ENCODE measurements at regions not wholly inside any gene's neighbourhood (a gene's known extent, or its start where the extent isn't known, plus 50 kb on each side); places are given as distances from the start of the nearest gene placed in this dataset.

DNA sequence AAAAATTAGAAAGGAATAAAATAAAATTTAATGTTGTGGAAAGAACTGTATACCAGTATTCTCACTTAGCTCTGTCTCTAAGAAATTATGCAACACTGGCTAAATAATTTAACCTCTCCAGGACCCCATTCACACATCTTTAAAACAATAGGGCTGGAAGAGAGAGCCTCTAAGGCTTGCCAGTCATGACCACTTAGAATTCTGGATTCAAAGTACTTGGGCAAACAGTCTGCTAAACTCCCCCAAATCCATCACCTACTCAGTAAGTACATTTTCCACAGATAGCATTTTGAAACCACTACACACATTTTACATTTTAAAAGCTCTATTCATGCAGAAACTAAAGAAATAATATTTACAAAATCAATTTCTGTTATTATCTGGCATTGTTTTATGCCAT is 291.7 kb downstream of the TMEM167A start:
- Histone ChIP-seq H3K9me3 (no peaks in the 10 kb centered on the region), H3K36me3 (no peaks in the 10 kb centered on the region), H3K27me3 (peaks cover 2% of the 10 kb centered on the region; the same call in 1 of the 2 replicates), H3K4me3 (no peak overlapping the region)
- no peak for DNase-seq

DNA sequence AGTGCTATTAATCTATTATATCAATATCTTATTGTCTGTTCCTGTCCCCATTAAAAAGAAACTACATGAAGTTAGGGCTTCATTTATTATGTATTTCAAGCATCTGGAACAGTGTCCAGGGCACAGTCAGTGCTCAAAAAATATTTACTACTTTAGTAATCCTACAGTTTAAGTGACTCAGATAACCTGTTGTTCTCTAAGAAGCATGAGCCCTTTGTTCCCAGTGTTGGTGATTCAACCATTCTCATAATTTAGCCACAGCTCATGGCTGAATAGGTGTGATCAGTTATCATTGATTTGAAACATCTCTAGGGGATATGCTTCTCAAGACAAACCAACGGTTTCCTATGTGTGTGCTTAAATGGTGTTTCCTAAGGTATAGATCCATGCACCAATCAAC is 292.7 kb downstream of the TMEM167A start:
- Histone ChIP-seq H3K4me3 (no peak overlapping the region), H3K36me3 (no peaks in the 10 kb centered on the region), H3K9me3 (no peaks in the 10 kb centered on the region), H3K27me3 (peaks cover 2% of the 10 kb centered on the region; the same call in 1 of the 2 replicates)
- DNase-seq = no peak

DNA sequence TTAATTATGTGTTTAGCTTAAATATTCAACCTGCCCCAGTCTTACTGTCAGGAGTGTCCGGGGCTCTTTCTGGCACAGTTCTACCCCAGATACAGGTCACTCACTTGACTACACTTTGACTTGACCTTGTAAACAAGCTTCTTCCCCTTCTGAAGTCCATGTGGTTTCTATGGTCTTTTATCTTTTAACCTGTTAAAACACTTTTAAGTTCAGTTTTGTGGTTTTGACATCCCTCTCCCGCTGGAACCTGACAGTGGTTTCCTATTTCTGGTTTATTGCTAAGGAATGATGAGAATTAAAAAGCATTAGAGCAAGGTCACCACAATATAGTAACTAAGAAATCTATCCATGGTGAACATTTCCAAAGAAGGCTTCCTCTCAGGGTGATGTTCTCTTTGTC is 300.1 kb downstream of the TMEM167A start:
- peaks cover 2% of the 10 kb centered on the region; the same call in 1 of the 2 replicates for H3K27me3 ChIP-seq
- DNase-seq = no peak
- no peaks in the 10 kb centered on the region for H3K9me3 ChIP-seq
- H3K36me3 ChIP-seq = no peaks in the 10 kb centered on the region
- H3K4me3 ChIP-seq = no peak overlapping the region

DNA sequence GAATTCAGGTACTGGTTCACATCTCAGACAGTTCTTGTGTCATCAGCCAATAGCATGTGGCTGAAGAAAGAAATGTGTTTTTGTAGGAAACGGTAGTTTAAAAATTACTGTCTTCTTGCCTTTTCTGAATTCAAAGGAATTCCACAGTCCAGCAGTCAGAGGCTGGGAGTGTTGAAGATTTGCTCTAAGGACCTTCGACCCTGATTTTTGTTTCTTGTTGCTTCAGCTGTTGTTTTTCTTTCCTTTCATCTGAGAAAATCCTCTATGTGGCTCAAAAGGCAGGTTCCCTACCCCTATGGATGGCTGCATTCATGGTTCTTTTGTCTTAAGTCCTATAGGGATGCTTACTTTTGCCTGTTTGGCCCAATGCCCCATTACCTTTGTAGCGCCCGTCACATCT is 304.9 kb downstream of the TMEM167A start:
- H3K36me3 ChIP-seq = no peaks in the 10 kb centered on the region
- no peak for DNase-seq
- no peaks in the 10 kb centered on the region; the same call in 1 of the 2 replicates for H3K9me3 ChIP-seq
- no peak overlapping the region for H3K4me3 ChIP-seq
- H3K27me3 ChIP-seq = no peaks in the 10 kb centered on the region

DNA sequence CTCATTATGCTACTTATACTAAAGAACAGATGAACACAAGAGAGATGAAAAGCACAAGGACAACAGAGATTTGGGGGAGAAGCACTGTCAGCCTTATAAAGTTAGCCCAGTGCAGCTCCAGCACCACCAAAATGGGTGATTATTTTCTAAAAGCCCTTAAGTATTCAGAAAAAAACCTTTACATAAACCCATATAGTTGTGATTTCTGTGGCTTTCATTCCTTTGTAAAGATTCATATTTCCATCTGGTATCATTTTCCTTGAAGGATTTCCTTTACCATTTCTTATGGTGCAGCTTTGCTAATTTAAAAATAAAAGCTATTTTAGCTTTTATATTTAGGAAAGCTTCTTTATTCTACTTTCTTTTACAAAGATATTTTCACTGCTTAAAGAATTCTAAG is 311.0 kb downstream of the TMEM167A start:
- no peak overlapping the region for H3K4me3 ChIP-seq
- H3K36me3 ChIP-seq = no peaks in the 10 kb centered on the region
- no peaks in the 10 kb centered on the region for H3K27me3 ChIP-seq
- H3K9me3 ChIP-seq = no peaks in the 10 kb centered on the region; the same call in 1 of the 2 replicates
- DNase-seq = no peak

DNA sequence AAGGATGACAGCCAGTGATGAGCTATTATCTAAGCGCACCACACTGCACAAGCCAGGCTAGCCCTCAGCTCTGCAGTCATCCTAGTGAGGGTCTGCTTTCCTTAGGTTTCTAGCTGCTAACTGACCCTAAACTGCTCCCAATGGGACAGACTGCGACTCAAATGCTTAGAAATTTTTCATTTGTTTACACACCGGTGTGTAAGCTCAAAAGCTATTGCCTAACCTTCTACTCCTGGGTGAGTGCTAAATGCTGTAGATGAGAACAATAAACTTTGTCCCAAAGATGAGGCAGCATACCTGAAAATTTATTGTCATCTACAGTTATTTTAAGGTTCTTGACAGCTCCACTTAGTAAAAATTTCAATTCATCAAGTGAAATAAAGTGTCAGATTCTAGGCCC is 311.4 kb downstream of the TMEM167A start:
- Histone ChIP-seq H3K9me3 (no peaks in the 10 kb centered on the region; the same call in 1 of the 2 replicates), H3K4me3 (no peak overlapping the region), H3K36me3 (no peaks in the 10 kb centered on the region), H3K27me3 (no peaks in the 10 kb centered on the region)
- DNase-seq = no peak

DNA sequence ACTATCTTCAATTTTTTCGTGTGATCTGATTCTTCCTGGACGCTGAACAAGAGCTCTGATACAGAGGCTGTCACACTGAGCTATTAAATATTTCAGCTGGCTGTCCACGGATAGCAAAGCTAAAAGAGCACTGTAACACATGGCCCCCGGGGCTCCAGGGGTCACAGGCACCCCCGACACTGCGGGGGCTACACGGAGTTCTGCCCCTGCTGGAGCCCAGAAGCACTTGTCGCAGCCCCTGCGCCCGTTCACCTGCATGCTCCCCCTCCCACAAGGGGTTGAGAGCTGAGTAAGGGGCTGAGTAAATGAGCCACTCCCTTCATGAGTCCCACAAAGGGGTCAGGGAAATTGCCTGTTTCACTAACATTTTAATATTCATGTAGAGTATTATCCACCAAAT is 316.3 kb downstream of the TMEM167A start:
- no peaks in the 10 kb centered on the region for H3K9me3 ChIP-seq
- no peaks in the 10 kb centered on the region for H3K27me3 ChIP-seq
- H3K4me3 ChIP-seq = no peak overlapping the region
- DNase-seq = no peak
- no peaks in the 10 kb centered on the region for H3K36me3 ChIP-seq

DNA sequence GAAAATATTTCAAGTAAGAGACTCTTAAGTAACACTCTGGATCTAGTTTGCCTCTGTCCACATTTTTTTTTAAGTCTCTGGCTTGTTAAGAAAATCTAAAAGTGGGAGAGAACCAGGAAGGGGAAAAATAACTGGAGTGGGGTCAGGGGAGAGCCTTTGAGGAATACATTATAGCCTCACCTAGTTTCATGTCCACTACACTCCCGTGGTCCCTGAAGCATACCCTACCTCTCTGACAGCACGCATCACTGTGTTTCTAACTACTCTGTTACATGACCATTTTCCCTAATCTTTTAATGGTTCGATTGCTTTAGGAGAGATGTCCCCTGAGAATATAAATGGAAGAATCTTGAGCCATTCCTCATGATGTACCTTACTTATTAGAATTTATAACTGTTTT is 318.3 kb downstream of the TMEM167A start:
- H3K36me3 ChIP-seq = no peaks in the 10 kb centered on the region

DNA sequence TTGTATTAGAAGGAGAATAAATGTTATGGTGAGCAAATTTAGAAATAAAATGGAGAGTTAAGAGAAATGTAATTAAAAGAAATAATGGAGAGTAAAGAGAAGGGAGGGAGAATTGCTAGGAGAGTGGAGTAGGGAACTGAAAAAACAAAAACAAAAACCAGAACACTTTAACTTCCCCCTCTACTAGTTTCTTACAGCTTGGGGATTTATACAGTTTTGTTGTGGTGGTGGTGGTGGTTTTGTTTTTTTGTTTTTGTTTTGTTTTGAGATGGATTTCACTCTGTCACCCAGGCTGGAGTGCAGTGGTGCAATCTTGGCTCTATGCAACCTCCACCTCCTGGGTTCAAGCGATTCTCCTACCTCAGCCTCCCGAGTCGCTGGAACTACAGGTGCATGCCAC is 322.4 kb downstream of the TMEM167A start:
- H3K27me3 ChIP-seq = no peaks in the 10 kb centered on the region; the same call in 1 of the 2 replicates
- no peak for DNase-seq
- no peaks in the 10 kb centered on the region for H3K36me3 ChIP-seq
- no peaks in the 10 kb centered on the region; the same call in 1 of the 2 replicates for H3K9me3 ChIP-seq
- no peak overlapping the region for H3K4me3 ChIP-seq

More for the DNA sequence above, 318.3 kb downstream of the TMEM167A start:
- Histone ChIP-seq H3K27me3 (no peaks in the 10 kb centered on the region; the same call in 1 of the 2 replicates), H3K9me3 (no peaks in the 10 kb centered on the region), H3K4me3 (no peak overlapping the region)
- no peak for DNase-seq

DNA sequence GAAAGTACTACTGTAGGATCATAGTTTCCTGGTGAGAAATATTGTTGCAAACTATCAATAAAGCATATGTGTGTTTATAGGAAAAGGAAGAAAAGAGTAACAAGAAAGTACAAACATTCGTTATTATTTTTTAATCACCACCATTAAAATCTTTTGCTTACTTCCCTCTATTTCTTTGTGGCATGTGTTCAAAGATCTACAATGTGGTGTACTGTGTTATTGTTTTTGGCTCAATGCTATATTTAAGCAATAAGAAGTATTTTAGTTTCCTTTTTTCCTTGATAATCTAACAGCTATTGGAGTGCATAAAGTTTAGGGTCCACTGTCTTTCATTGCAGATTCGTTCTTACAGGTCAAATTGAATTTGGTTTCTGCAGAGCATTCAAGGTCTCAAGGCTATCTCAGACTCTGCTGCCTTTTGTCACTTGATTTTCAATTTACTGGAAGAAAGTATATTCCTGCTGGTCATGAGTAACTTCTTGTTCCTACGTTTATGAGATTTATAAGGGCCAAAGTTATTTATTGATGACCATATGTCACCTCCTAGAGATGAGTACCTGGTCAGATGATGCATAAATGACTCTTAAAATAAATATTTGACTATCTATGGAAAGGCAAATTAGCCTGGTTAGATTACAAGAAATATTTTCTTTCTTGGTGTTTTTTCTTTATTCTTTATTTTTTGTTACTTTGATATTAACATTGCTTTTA is 323.0 kb downstream of the TMEM167A start:
- DNase-seq = no peak
- Histone ChIP-seq H3K27me3 (no peaks in the 10 kb centered on the region; the same call in 1 of the 2 replicates), H3K9me3 (no peaks in the 10 kb centered on the region; the same call in 1 of the 2 replicates), H3K36me3 (no peaks in the 10 kb centered on the region), H3K4me3 (no peak overlapping the region)

DNA sequence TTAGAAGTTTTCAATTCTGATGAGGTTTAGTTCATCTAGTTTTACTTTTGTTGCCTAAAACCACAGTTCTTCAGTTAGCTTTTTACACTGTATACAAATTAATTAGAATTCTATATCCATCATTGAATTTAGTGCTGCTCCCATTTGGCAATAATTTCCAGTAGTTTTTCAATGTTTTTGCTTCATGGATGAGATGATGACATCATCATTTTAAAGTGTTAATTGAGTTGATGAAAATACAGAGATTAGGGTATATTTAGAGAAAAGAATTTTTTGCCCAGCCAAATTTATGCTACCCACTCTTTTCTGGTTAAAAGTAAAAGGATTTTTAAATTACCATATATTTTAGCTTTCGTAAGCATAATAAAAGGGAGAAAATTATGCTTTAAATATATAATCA is 323.8 kb downstream of the TMEM167A start:
- Histone ChIP-seq H3K9me3 (no peaks in the 10 kb centered on the region; the same call in 1 of the 2 replicates), H3K27me3 (no peaks in the 10 kb centered on the region; the same call in 1 of the 2 replicates), H3K36me3 (no peaks in the 10 kb centered on the region), H3K4me3 (no peak overlapping the region)
- DNase-seq = no peak

DNA sequence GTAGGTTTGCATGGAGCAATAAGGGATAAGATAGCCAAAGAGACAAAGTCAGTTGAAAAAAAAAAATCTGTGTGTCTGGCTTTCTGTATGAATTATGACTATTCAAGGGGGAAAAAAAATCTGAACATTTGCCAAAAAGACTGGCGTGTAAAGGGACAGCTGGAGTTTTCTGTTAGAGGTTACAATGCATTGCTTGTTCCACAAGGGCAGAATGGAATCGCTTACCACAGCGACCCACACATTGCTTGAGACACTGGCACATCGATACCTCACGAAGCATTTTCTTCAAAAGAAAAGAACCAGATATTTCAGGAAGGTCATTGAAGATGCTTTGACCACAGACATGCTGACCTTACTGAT is 327.8 kb downstream of the TMEM167A start:
- Histone ChIP-seq H3K27me3 (no peaks in the 10 kb centered on the region; the same call in 1 of the 2 replicates), H3K36me3 (no peaks in the 10 kb centered on the region), H3K9me3 (no peaks in the 10 kb centered on the region; the same call in 1 of the 2 replicates), H3K4me3 (no peak overlapping the region)
- no peak for DNase-seq

DNA sequence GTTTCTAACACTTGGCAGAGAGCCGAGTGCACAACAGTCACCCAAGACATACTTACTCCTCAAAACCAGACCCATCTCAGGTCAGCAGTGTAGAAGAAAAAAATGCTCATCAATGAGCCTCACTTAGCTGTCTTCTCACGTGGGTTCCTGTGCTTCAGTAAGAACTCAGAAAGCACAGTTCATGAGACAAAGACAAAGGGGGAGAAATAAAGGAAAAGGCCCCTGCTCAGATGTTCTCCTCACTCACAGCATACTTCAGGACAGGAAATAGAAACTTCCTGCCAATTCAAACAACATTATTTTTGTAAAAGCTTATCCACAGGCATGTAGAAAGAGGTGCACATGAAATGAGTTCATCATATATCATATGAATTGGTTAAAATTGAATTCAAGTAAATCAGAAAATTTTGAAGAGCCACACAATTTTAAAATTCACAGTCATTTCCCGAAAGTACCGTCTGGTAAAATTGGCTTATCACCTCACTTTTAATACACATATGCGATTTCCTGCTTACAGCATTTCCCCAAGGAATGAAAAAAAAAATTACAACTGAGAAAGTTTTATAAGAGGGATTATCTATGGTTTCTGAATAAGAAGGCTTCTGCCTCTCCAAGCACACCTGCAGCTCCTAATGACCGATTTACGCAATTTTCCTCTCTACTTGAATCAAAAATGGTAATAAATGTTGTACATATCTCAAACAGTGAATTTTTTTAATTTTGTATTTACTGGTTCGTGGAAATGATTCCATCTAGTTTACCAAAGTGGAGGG is 328.3 kb downstream of the TMEM167A start:
- Histone ChIP-seq H3K4me3 (no peak overlapping the region), H3K27me3 (no peaks in the 10 kb centered on the region), H3K9me3 (no peaks in the 10 kb centered on the region; the same call in 1 of the 2 replicates), H3K36me3 (no peaks in the 10 kb centered on the region)
- no peak for DNase-seq

DNA sequence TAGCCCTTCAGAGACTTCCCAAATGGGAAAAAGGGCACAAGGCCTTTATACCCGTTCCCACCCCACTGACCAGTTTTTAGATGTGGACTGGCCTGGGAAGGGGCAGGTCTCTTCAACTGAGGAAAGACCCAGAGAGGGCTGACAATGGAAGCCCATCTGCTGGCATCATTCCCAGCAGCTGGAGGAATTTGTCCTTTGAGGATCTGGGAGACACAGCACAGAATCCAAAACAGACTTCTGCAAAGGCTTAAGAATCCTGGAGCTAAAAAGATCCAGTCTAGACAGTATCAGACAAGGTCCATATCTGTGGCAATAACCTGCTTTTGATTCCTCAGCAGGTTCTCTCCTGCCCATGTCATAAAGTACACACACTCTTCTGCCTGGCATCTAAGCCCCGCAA is 329.2 kb downstream of the TMEM167A start:
- Histone ChIP-seq H3K27me3 (no peaks in the 10 kb centered on the region), H3K9me3 (no peaks in the 10 kb centered on the region; the same call in 1 of the 2 replicates), H3K4me3 (no peak overlapping the region), H3K36me3 (no peaks in the 10 kb centered on the region)
- no peak for DNase-seq

DNA sequence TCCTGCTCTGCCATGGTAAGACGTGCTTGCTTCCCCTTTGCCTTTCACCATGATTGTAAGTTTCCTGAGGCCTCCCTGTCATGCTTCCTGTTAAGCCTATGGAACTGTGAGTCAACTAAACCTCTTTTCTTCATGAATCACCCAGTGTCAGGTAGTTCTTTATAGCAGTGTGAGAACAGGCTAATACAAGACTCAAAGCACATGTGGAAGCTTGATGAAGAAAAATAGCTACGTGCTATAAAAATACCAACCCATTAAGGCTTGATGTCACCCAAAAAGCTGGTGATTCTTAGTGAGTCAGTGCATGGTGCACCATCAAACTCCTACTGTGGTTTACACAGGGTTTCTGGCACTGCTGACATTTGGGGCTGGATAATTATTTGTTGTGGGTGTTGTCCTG is 332.2 kb downstream of the TMEM167A start:
- Histone ChIP-seq H3K4me3 (no peak overlapping the region), H3K27me3 (no peaks in the 10 kb centered on the region), H3K36me3 (no peaks in the 10 kb centered on the region), H3K9me3 (no peaks in the 10 kb centered on the region)
- no peak for DNase-seq

DNA sequence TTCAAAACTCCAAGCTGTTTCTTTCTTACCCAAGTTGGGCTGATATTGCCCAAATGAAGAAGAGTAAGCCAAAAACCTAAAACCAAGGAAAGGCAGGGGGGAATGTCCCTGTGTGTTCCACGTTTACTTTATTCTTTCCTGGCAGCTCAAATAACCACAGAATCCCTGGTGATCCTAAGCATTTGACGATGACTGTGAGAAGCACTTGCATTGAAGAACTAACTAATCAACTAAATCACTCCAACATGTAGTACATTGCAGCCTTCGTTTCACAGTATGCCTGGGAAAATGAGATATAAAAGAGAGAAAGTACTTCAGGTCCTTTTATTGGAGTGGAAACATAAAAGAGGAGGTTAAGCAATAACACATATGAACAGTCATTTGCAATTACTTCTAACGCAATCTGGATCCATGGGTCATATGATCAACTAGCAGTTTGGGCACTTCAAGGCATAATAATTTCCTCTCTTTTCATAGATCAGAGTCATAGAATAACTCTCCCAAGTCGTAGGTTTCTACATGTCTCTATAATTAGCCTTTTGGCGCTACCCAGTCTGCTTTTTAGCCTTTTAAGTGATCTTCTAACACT is 338.4 kb downstream of the TMEM167A start:
- no peak for DNase-seq
- no peaks in the 10 kb centered on the region for H3K27me3 ChIP-seq
- H3K9me3 ChIP-seq = no peaks in the 10 kb centered on the region
- H3K36me3 ChIP-seq = no peaks in the 10 kb centered on the region
- no peak overlapping the region for H3K4me3 ChIP-seq

DNA sequence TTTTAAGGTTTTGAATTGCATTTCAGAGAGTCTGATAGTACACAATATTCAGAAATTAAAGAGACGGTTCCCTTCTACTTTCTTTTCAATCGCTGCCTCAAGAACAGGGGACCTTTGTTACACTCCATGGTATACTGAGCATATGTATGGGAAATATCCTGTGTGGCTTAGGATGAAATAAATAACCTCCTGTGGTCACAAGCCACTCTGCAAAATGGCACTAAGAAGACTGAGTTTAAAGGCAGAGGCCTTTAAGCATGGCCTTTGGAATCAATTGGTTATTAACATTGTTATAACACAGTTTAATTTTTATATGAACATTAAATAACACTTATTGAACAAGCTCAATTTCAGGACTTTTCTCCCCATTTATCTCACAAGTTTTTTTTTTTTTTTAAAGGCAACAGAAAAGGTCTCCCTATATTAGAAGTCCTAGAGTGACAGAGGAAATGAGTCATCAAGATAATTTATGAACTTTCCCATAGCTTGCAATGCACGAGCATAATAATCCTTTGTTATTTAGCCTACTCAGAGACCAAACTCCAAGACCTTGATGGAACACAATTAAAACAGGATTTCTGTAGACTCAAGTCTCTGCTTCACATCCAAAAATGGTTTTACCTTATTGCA is 341.9 kb downstream of the TMEM167A start:
- Histone ChIP-seq H3K9me3 (no peaks in the 10 kb centered on the region), H3K27me3 (peaks cover 2% of the 10 kb centered on the region; the same call in 1 of the 2 replicates), H3K4me3 (no peak overlapping the region), H3K36me3 (no peaks in the 10 kb centered on the region)
- no peak for DNase-seq

Data from MG63 (cell line).